ENCODE measurements at regions not wholly inside any gene's neighbourhood (a gene's known extent, or its start where the extent isn't known, plus 50 kb on each side); places are given as distances from the start of the nearest gene placed in this dataset.
"Not testable (repeated sequence)": the region's sequence is repeated elsewhere in the genome, so short reads cannot be mapped to it uniquely, and the experiment has no call there.

DNA sequence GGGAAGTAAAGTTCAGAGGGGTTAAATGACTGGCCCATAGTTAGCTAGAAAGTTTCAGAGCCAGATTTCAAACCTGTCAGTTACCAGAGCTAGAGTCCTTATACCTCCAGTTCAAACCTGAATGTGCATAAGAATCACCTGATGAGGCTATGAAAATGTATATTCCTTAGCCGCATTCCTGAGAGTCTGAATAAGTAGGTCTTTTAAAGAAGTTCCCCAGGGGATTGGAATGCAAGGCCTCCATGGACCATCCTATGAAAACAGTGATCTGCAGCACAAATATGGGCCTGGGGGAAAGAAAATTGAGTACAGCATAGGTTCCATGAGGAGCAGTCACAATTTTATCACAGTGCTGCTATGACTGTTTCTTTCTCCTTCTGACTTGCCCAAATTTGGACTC, 263.9 kb upstream of the CXorf66 start:
- Histone ChIP-seq H2AFZ (ENCODE audit: low read depth, low read length) (no peak overlapping the region), H3K36me3 (ENCODE audit: control insufficient read depth in 2 of 2, extremely low read depth in 1 of 2, insufficient read depth in 2 of 2, low read length in 2 of 2) (no peaks in the 10 kb centered on the region), H3K9me3 (replicated peaks; ENCODE audit: control insufficient read depth, insufficient read depth, low read length) (no peaks in the 10 kb centered on the region), H3K4me1 (ENCODE audit: control insufficient read depth, extremely low read depth, insufficient read depth, low read length) (no peaks in the 10 kb centered on the region), H3K4me2 (ENCODE audit: insufficient read depth, low read length) (no peak overlapping the region), H3K27me3 (ENCODE audit: control insufficient read depth in 2 of 2, insufficient read depth in 2 of 2, low read length in 2 of 2) (no peaks in the 10 kb centered on the region), H3K9ac (replicated peaks; ENCODE audit: extremely low read depth, insufficient read depth, low read length) (no peak overlapping the region), H4K20me1 (replicated peaks; ENCODE audit: control insufficient read depth, extremely low read depth, insufficient read depth, low read length) (no peaks in the 10 kb centered on the region), H3K9me1 (replicated peaks; ENCODE audit: control insufficient read depth, extremely low read depth, insufficient read depth, low read length) (no peaks in the 10 kb centered on the region), H3K79me2 (ENCODE audit: control insufficient read depth, insufficient read depth, low read length) (no peaks in the 10 kb centered on the region), H3K4me3 (replicated peaks in 1 of 3; ENCODE audit: insufficient read depth in 1 of 3, low read depth in 1 of 3, low read length in 3 of 3) (no peak overlapping the region), H3K27ac (ENCODE audit: insufficient read depth, low read depth, low read length) (no peak overlapping the region)
- POLR2A ChIA-PET = no interaction called here
- DNase-seq (ENCODE audit: low read depth, low spot score) = no peak
- no peak for FAIRE-seq
- intact Hi-C loops (cut with micrococcal nuclease) = no loop called here
- CTCF ChIA-PET = no interaction called here
- TF ChIP-seq GATA2 (IDR thresholded peaks at IDR 0.05; ENCODE audit: insufficient read depth, insufficient read length, low read depth, low read length) (no peak), POLR2AphosphoS5 (IDR thresholded peaks at IDR 0.05; ENCODE audit: insufficient read depth, low read depth, low read length) (no peak), EZH2 (IDR thresholded peaks at IDR 0.05; ENCODE audit: borderline replicate concordance, low read depth, low read length, severe bottlenecking) (no peak), FOS (IDR thresholded peaks at IDR 0.05; ENCODE audit: borderline replicate concordance, insufficient read depth, low read length) (no peak), MYC (IDR thresholded peaks at IDR 0.05; ENCODE audit: low read depth, low read length) (no peak), POLR2A (IDR thresholded peaks at IDR 0.05; ENCODE audit: low read depth, low read length) (no peak), JUN (IDR thresholded peaks at IDR 0.05; ENCODE audit: borderline replicate concordance, insufficient read depth, insufficient read length, low read depth) (no peak)
- TF ChIP-seq, protein P1, sequence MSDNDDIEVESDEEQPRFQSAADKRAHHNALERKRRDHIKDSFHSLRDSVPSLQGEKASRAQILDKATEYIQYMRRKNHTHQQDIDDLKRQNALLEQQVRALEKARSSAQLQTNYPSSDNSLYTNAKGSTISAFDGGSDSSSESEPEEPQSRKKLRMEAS (IDR thresholded peaks at IDR 0.05; ENCODE audit: insufficient read depth, insufficient read length) = no peak
- TF ChIP-seq, protein P2, sequence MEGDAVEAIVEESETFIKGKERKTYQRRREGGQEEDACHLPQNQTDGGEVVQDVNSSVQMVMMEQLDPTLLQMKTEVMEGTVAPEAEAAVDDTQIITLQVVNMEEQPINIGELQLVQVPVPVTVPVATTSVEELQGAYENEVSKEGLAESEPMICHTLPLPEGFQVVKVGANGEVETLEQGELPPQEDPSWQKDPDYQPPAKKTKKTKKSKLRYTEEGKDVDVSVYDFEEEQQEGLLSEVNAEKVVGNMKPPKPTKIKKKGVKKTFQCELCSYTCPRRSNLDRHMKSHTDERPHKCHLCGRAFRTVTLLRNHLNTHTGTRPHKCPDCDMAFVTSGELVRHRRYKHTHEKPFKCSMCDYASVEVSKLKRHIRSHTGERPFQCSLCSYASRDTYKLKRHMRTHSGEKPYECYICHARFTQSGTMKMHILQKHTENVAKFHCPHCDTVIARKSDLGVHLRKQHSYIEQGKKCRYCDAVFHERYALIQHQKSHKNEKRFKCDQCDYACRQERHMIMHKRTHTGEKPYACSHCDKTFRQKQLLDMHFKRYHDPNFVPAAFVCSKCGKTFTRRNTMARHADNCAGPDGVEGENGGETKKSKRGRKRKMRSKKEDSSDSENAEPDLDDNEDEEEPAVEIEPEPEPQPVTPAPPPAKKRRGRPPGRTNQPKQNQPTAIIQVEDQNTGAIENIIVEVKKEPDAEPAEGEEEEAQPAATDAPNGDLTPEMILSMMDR (IDR thresholded peaks at IDR 0.05; ENCODE audit: extremely low read depth in 1 of 2, insufficient read depth in 1 of 2, low read depth in 1 of 2, low read length in 2 of 2) = no peak
- dilution Hi-C loops (cut with MboI; ENCODE audit: extremely low pct_ligation_motif_present, low sequenced_read_pairs) = no loop called here
- no TSS peak for BruUV-seq (replicated peaks)

DNA sequence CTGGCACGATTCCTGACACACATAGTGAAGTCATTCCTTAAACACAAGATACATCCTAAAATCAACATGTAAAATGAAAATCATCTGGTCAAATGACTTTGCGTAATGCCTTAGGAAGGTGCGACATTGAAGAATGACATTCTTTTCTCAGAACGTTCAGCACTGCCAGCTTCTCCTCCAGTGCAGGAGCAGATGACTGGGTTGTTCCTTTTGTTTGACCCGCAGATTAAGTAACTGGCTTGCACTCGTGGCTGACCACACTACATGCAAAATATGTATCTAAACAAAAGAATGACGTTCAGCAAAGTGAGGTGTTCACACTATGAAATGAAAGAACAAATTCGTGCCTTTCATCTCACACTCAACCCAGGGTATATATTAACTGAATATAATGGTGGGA, 260.7 kb upstream of the CXorf66 start:
- H3K36me3 ChIP-seq (ENCODE audit: control insufficient read depth in 2 of 2, extremely low read depth in 1 of 2, insufficient read depth in 2 of 2, low read length in 2 of 2); intact Hi-C loops (cut with micrococcal nuclease); H3K9ac ChIP-seq (replicated peaks; ENCODE audit: extremely low read depth, insufficient read depth, low read length); H3K4me2 ChIP-seq (ENCODE audit: insufficient read depth, low read length); CTCF ChIA-PET; DNase-seq (ENCODE audit: low read depth, low spot score); dilution Hi-C loops (cut with MboI; ENCODE audit: extremely low pct_ligation_motif_present, low sequenced_read_pairs); BruUV-seq (replicated peaks); H3K27ac ChIP-seq (ENCODE audit: insufficient read depth, low read depth, low read length); H3K4me1 ChIP-seq (ENCODE audit: control insufficient read depth, extremely low read depth, insufficient read depth, low read length); POLR2A ChIA-PET; H3K79me2 ChIP-seq (ENCODE audit: control insufficient read depth, insufficient read depth, low read length); H3K4me3 ChIP-seq (replicated peaks in 1 of 3; ENCODE audit: insufficient read depth in 1 of 3, low read depth in 1 of 3, low read length in 3 of 3); H3K9me1 ChIP-seq (replicated peaks; ENCODE audit: control insufficient read depth, extremely low read depth, insufficient read depth, low read length); FAIRE-seq; H2AFZ ChIP-seq (ENCODE audit: low read depth, low read length); H3K9me3 ChIP-seq (replicated peaks; ENCODE audit: control insufficient read depth, insufficient read depth, low read length); H3K27me3 ChIP-seq (ENCODE audit: control insufficient read depth in 2 of 2, insufficient read depth in 2 of 2, low read length in 2 of 2); H4K20me1 ChIP-seq (replicated peaks; ENCODE audit: control insufficient read depth, extremely low read depth, insufficient read depth, low read length): not testable (repeated sequence)

DNA sequence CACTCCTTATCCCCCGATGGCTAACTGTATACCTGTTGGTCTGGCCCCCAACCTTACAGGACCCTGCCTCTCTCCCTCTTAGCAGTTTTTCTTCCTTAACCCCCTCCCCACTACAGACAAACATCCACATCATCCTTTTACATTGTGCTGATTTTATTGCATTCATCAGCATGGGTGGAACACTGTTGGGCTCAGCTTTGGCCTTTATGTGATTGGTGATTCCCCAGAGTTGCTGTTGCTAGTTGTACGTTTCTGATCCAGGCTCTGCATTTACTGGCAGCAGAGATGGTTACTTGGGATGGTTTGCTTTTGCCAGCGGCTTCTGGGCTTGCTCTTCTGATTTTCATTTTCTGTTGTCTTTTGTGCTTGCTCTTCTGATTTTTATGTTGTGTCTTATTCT, 250.6 kb upstream of the CXorf66 start:
- H3K9me1 ChIP-seq (replicated peaks; ENCODE audit: control insufficient read depth, extremely low read depth, insufficient read depth, low read length); dilution Hi-C loops (cut with MboI; ENCODE audit: extremely low pct_ligation_motif_present, low sequenced_read_pairs); H2AFZ ChIP-seq (ENCODE audit: low read depth, low read length); CTCF ChIA-PET; BruUV-seq (replicated peaks); H4K20me1 ChIP-seq (replicated peaks; ENCODE audit: control insufficient read depth, extremely low read depth, insufficient read depth, low read length); POLR2A ChIA-PET; H3K4me1 ChIP-seq (ENCODE audit: control insufficient read depth, extremely low read depth, insufficient read depth, low read length); H3K4me2 ChIP-seq (ENCODE audit: insufficient read depth, low read length); intact Hi-C loops (cut with micrococcal nuclease); H3K79me2 ChIP-seq (ENCODE audit: control insufficient read depth, insufficient read depth, low read length); H3K4me3 ChIP-seq (replicated peaks in 1 of 3; ENCODE audit: insufficient read depth in 1 of 3, low read depth in 1 of 3, low read length in 3 of 3); FAIRE-seq; H3K9me3 ChIP-seq (replicated peaks; ENCODE audit: control insufficient read depth, insufficient read depth, low read length); H3K9ac ChIP-seq (replicated peaks; ENCODE audit: extremely low read depth, insufficient read depth, low read length); DNase-seq (ENCODE audit: low read depth, low spot score); H3K27ac ChIP-seq (ENCODE audit: insufficient read depth, low read depth, low read length); H3K27me3 ChIP-seq (ENCODE audit: control insufficient read depth in 2 of 2, insufficient read depth in 2 of 2, low read length in 2 of 2); H3K36me3 ChIP-seq (ENCODE audit: control insufficient read depth in 2 of 2, extremely low read depth in 1 of 2, insufficient read depth in 2 of 2, low read length in 2 of 2): not testable (repeated sequence)

Data from endothelial cell of umbilical vein (primary cell).